Esophagus squamous epithelium (tissue), 5 donors: ENCODE measurements at regions not wholly inside any gene's neighbourhood (a gene's known extent, or its start where the extent isn't known, plus 50 kb on each side); places are given as distances from the start of the nearest gene placed in this dataset.
"Not testable (repeated sequence)": the region's sequence is repeated elsewhere in the genome, so short reads cannot be mapped to it uniquely, and the experiment has no call there.

Experiments used
- DNase-seq: peaks from one replicate; lab custom pipeline; 2025; lab: John Stamatoyannopoulos, UW
- H3K27ac ChIP-seq, 4 donors: fragments of 200-600 bp; sonication (generic); one replicate each; pipeline ENCODE4 v1.5.1; 2016 to 2019; ENCODE audit warnings: mild to moderate bottlenecking in 1 of 4
- H3K27me3 ChIP-seq, 4 donors: fragments of 200-600 bp; sonication (generic); 1 replicate in 3 of 4; 2 replicates in 1 of 4; pipeline versions ENCODE4 v1.5.1 to v1.6.0; 2017 to 2021; ENCODE audit warnings: antibody characterized with exemption in 1 of 4
- H3K36me3 ChIP-seq, 3 donors: fragments of 200-600 bp; sonication (generic); one replicate each; pipeline ENCODE4 v1.5.1; 2016 to 2019
- H3K4me1 ChIP-seq, 3 donors: fragments of 200-600 bp; sonication (generic); one replicate each; pipeline ENCODE4 v1.5.1; 2017 to 2019
- H3K4me3 ChIP-seq, 4 donors: fragments of 200-600 bp; sonication (generic); 1 replicate in 3 of 4; 2 replicates in 1 of 4; pipeline ENCODE4 v1.5.1; 2016 to 2019; ENCODE audit warnings: mild to moderate bottlenecking in 2 of 4, moderate library complexity in 1 of 4
- H3K9me3 ChIP-seq, 3 donors: fragments of 200-600 bp; sonication (generic); one replicate each; pipeline ENCODE4 v1.5.1; 2016 to 2019
- POLR2A ChIP-seq, 4 donors: fragments of 450-650 bp; IDR thresholded peaks; one replicate each; pipeline ENCODE4 v1.6.1; 2017; ENCODE audit warnings: antibody characterized with exemption in 4 of 4, mild to moderate bottlenecking in 4 of 4, moderate library complexity in 3 of 4
- WGBS, 2 donors: methylation state at CpG; one replicate each; pipeline ENCODE4 v1.1.5; 2018; 5-methylcytosine and 5-hydroxymethylcytosine counted together
- intact Hi-C: fragments of 100-400 bp; cut with DNase I; formaldehyde crosslinking; loops from one replicate; pipeline ENCODE4 v1.15.0; 2022
- TF ChIP-seq, protein P1 (sequence below), 6 experiments: fragments of 450-650 bp in 4 of 6; fragments of 200-600 bp in 2 of 6; sonication (generic) in 2 of 6; IDR thresholded peaks; one replicate each; pipeline ENCODE4 v1.5.1; 2016 to 2019; ENCODE audit warnings: antibody characterized with exemption in 6 of 6, mild to moderate bottlenecking in 4 of 6, moderate library complexity in 4 of 6
- donor health status: DM: yes; HTN: yes; CAD: no.

DNA sequence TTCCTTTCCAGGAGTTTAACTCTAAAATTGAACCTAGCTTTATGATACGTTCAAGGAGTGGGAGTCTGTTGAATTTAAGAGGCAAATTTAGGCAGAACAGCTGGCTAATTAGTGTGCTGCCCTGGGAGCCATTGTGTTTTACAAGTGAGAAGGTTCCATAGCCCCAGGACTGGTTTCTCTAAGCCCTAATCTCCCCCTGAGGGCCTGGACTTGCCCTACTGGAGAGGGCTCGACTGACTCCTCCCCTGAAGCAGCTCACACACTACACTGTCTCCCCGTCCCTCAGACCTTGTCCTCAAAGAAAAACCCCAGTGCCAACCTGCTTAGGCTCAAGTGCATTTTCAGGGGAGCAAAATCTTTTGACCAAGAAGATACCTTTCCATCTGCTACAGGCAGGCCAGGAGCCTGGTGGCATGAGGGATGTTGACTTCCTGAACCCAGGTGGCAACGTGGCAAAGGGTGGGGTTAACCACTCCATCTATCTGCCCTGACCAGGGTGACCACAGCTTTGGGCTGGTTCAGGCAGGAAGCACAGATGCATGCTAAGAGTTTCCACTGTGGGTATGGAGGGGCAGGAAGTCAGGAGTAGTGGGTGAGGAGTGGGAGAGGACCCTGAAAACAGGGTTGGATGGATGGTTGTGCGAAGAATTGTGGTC lies 68.9 kb upstream of the CARD11 start:
- H3K36me3 ChIP-seq, result no peaks in the 10 kb centered on the region
- no peak overlapping the region for H3K4me3 ChIP-seq
- peaks cover 0 to 22% (median 8%) of the 10 kb centered on the region in 3 donors for H3K9me3 ChIP-seq
- no peak overlapping the region for H3K27ac ChIP-seq
- intact Hi-C loops, result no loop called here
- peaks cover 0 to under 1% (median 0%) of the 10 kb centered on the region in 3 donors for H3K4me1 ChIP-seq
- peaks cover 0 to 56% (median 0%) of the 10 kb centered on the region in 4 donors for H3K27me3 ChIP-seq
- DNase-seq, result no peak
- 47% methylated on average over 4 of the region's 5 CpGs for WGBS, 2 donors
- TF ChIP-seq POLR2A (IDR thresholded peaks at IDR 0.05), result no peak
- TF ChIP-seq, protein P1, sequence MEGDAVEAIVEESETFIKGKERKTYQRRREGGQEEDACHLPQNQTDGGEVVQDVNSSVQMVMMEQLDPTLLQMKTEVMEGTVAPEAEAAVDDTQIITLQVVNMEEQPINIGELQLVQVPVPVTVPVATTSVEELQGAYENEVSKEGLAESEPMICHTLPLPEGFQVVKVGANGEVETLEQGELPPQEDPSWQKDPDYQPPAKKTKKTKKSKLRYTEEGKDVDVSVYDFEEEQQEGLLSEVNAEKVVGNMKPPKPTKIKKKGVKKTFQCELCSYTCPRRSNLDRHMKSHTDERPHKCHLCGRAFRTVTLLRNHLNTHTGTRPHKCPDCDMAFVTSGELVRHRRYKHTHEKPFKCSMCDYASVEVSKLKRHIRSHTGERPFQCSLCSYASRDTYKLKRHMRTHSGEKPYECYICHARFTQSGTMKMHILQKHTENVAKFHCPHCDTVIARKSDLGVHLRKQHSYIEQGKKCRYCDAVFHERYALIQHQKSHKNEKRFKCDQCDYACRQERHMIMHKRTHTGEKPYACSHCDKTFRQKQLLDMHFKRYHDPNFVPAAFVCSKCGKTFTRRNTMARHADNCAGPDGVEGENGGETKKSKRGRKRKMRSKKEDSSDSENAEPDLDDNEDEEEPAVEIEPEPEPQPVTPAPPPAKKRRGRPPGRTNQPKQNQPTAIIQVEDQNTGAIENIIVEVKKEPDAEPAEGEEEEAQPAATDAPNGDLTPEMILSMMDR (IDR thresholded peaks at IDR 0.05), result no peak

- 62 to 65% methylated on average over 5 of the region's 5 CpGs for WGBS, 2 donors
- no peaks in the 10 kb centered on the region for H3K36me3 ChIP-seq
Observed at GRCh38 chr7:3114917-3115316, 71.2 kb upstream of the CARD11 start.

DNA sequence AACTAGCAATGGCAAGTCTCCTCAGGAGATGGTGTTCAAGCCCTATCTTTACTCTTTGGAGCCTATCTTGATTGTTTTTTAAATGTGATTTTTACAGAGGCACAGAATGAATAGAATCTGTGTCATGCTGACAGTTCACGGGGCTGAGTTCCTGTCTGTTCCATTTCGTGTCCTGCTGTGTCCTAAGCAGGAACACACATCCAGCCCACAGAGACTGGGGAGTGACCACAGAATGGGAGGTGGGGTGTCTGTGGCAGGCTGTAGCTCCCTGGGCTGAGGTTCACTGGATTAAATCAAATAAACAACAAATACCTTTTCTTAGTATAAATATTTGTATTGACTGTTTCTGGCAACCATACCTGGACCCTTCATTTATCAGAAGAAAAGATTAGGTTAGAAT lies 73.4 kb upstream of the CARD11 start:
- Histone ChIP-seq H3K36me3 (no peaks in the 10 kb centered on the region), H3K27ac (peak overlapping the region in 1 of 4 donors; percentile 21), H3K27me3 (peaks cover 0 to 40% (median 0%) of the 10 kb centered on the region in 4 donors), H3K9me3 (peaks cover 0 to 22% (median 0%) of the 10 kb centered on the region in 3 donors), H3K4me3 (no peak overlapping the region), H3K4me1 (peaks cover 0 to 6% (median 0%) of the 10 kb centered on the region in 3 donors)
- DNase-seq, result no peak
- intact Hi-C loops, result no loop called here
- 27 to 36% methylated on average over 2 of the region's 2 CpGs for WGBS, 2 donors
- TF ChIP-seq, protein P1 (IDR thresholded peaks at IDR 0.05), result no peak
- no peak for TF ChIP-seq POLR2A (IDR thresholded peaks at IDR 0.05)

More at GRCh38 chr7:3114917-3115316, 71.2 kb upstream of the CARD11 start:
- peaks cover 0 to 51% (median 0%) of the 10 kb centered on the region in 4 donors for H3K27me3 ChIP-seq
- H3K27ac ChIP-seq, result no peak overlapping the region
- DNase-seq, result no peak
- TF ChIP-seq, protein P1 (IDR thresholded peaks at IDR 0.05), result no peak
- no peak for TF ChIP-seq POLR2A (IDR thresholded peaks at IDR 0.05)
- intact Hi-C loops, result no loop called here
- no peak overlapping the region for H3K4me3 ChIP-seq
- peaks cover 0 to 6% (median 0%) of the 10 kb centered on the region in 3 donors for H3K4me1 ChIP-seq
- peaks cover 0 to 11% (median 0%) of the 10 kb centered on the region in 3 donors for H3K9me3 ChIP-seq

DNA sequence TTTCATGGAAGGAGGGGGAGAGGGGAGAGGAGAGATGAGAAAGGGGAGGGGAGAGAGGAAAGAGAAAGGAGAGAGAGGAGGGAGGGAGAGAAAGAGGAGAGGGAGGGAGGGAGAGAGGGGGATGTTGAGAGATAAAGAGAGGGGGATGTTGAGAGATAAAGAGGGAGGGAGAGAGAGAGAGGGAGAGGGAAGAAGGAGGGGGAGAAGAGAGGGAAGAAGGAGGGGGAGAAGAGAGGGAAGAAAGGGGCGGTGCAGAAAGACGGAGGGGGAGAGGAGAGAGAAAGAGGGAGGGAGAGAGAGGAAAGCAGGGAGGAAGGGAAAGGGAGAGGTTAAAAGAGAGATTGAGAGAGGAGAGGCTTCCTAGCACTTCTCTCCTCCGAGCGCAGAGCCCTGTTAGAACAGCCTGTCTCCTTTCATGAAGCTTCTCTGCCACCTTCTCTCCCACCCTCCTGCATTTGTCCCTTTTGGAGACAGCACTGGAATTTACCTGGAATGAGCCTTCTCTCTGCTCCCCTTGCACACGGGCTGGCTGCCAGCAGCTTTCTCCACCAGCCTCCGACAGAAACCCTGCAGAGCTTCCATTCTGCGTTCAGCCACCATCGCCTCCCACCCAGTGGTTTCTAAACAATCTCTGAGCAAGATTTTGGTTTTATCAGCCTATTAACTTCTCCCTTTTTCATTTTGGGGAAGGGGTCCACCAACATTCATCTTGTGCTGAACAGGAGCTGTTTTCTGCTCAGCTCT lies 74.0 kb upstream of the CARD11 start:
- TF ChIP-seq, protein P1 (IDR thresholded peaks at IDR 0.05), result no peak
- TF ChIP-seq POLR2A (IDR thresholded peaks at IDR 0.05), result no peak
- WGBS, 2 donors, result 15 to 40% methylated on average over 8 of the region's 8 CpGs
- no peaks in the 10 kb centered on the region for H3K36me3 ChIP-seq
- peaks cover 0 to 6% (median 0%) of the 10 kb centered on the region in 3 donors for H3K4me1 ChIP-seq
- H3K4me3 ChIP-seq, result peak overlapping the region in 1 of 4 donors; percentile 27
- no peak for DNase-seq
- H3K9me3 ChIP-seq, result peaks cover 0 to 22% (median 0%) of the 10 kb centered on the region in 3 donors
- peaks cover 0 to 37% (median 0%) of the 10 kb centered on the region in 4 donors for H3K27me3 ChIP-seq
- intact Hi-C loops, result no loop called here
- peak overlapping the region in 1 of 4 donors; percentile 21 for H3K27ac ChIP-seq

GRCh38 chr7:3119352-3119927 lies 75.8 kb upstream of the CARD11 start:
- DNase-seq, H3K27ac ChIP-seq, H3K4me1 ChIP-seq, H3K36me3 ChIP-seq, H3K4me3 ChIP-seq, intact Hi-C loops: not testable (repeated sequence)
- Histone ChIP-seq H3K27me3 (peaks cover 0 to 37% (median 0%) of the 10 kb centered on the region in 4 donors), H3K9me3 (peaks cover 0 to 14% (median 0%) of the 10 kb centered on the region in 3 donors)
- 73 to 84% methylated on average over 9 of the region's 9 CpGs for whole genome bisulfite sequencing, 2 donors
